ENCODE measurements at regions not wholly inside any gene's neighbourhood (a gene's known extent, or its start where the extent isn't known, plus 50 kb on each side); places are given as distances from the start of the nearest gene placed in this dataset.

- H3K4me1 ChIP-seq = no peaks in the 10 kb centered on the region
- no peak for TF ChIP-seq CTCF (IDR thresholded peaks at IDR 0.05; ENCODE audit: low read depth, low read length)
- no peak for DNase-seq
- H3K4me3 ChIP-seq (ENCODE audit: low read depth, low read length) = no peak overlapping the region
- no peaks in the 10 kb centered on the region; the same call in 1 of the 2 replicates for H3K9me3 ChIP-seq
- no peaks in the 10 kb centered on the region for H3K27me3 ChIP-seq
- H3K36me3 ChIP-seq = no peaks in the 10 kb centered on the region
Measured at GRCh38 chr6:157755032-157755745, 67.9 kb upstream of the SNX9 start.

DNA sequence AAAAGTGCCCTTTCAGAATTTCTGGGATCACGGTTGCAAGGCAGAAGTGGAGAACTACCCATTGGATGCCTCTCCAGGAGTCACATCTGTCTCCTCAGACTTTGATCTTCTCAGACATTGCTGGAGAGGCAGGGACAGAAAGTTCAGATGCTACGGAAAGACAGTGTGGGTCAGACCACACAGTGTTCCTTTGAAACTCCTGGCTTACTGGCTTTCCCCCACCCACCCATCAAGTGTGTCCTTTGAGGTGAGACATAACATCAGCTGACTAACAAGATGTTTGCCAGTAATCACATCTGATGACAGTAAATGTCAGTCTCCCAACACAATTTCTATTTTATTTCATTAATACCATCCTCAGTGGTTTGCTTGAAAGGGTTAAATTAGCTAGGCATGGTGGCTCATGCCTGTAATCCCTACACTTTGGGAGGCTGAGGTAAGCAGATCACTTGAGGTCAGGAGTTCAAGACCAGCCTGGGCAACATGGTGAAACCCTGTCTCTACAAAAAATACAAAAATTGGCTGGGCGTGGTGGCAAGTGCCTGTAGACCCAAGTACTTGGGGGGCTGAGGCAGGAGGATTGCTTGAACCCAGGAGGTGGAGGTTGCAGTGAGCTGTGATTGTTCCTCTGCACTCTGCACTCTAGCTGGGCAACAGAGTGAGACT, 67.2 kb upstream of the SNX9 start:
- Histone ChIP-seq H3K4me3 (ENCODE audit: low read depth, low read length) (no peak overlapping the region), H3K9me3 (no peaks in the 10 kb centered on the region; the same call in 1 of the 2 replicates), H3K4me1 (no peaks in the 10 kb centered on the region), H3K36me3 (no peaks in the 10 kb centered on the region), H3K27me3 (no peaks in the 10 kb centered on the region)
- DNase-seq = no peak
- TF ChIP-seq CTCF (IDR thresholded peaks at IDR 0.05; ENCODE audit: low read depth, low read length) = no peak

DNA sequence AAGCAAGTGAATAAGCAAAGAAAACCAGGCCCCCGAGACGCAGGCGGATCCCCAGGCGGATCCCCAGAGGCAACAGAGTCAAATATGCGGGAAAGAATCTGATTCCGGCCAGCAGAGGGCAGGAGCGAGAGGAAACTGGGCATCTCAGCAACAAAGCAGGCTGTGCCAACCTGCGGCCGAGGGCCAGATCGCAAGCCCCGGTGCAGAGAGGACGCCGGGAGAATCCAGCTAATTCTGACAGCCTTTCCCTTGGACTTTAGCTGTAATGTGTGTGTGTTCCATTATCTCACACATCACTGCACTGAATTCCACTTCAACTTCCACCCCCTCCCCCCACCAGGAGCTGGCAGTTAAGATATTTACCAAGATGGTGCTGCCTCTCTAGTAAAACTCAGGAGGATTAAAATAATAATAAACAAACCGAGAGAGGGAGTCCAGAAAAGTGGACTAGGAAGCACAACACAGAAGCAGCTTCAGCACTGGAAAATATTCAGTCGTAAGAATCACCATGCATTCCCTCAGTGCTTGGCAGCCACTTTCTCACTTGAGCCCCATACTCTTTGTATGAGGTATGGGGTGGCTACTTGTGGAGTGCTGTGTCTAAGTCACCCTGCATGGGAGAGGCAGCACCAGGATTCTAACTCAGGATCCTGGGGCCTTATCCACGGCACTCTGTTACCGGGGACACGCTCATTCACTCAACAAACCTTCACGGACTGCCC, 66.2 kb upstream of the SNX9 start:
- Histone ChIP-seq H3K36me3 (no peaks in the 10 kb centered on the region), H3K4me3 (ENCODE audit: low read depth, low read length) (peak overlapping the region; percentile 15), H3K27me3 (no peaks in the 10 kb centered on the region), H3K9me3 (no peaks in the 10 kb centered on the region; the same call in 1 of the 2 replicates), H3K4me1 (no peaks in the 10 kb centered on the region)
- TF ChIP-seq CTCF (IDR thresholded peaks at IDR 0.05; ENCODE audit: low read depth, low read length) = peak; percentile 88
- peak; percentile 89 for DNase-seq

DNA sequence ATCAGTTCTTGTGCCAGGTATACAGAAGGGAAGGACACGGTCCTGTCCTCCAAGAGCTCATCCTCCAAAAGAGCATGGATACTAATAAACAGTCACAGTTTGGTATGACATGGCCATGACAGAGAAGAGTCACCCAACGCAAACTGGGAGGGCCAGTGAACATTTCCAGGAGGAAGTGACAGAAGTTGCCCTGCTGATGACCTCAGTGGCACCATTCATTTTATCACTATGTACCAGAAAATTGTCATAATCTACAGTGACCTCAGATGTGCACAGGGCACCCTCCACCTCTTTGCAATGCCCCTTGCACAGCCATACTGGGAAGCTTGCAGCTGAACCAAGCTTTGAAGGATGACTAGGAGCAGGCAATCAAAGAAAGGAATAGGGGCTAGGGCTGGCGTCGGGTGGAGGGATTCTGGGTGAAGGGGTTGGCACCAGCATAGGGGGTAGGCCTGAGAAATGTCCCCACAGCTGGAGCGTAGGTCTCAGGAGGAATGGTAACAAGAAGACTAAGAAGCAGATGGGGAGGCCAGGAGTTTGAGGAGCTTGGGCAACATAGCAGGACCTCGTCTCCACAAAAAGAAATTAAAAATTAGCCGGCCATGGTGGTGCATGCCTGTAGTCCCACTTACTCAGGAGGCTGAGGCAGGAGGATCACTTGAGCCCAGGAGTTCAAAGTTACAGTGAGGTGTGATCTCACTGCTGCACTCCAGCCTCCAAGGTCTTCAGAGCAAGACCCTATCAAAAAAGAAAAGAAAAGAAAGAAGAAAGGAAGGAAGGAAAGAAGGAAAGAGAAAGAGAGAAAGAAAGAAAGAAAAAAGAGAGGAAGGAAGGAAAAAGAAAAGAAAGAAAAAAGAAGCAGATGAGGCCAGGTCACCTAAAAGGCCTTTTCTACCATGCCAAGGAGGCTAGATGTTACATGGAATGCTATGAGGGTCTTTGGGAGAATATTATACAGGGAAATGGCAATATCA, 65.3 kb upstream of the SNX9 start:
- no peaks in the 10 kb centered on the region for H3K36me3 ChIP-seq
- no peak for DNase-seq
- no peak for TF ChIP-seq CTCF (IDR thresholded peaks at IDR 0.05; ENCODE audit: low read depth, low read length)

GRCh38 chr6:157758516-157759023, 64.5 kb upstream of the SNX9 start:
- Histone ChIP-seq H3K36me3 (no peaks in the 10 kb centered on the region), H3K27me3 (no peaks in the 10 kb centered on the region), H3K4me1 (no peaks in the 10 kb centered on the region), H3K9me3 (no peaks in the 10 kb centered on the region; the same call in 1 of the 2 replicates), H3K4me3 (ENCODE audit: low read depth, low read length) (no peak overlapping the region)
- TF ChIP-seq CTCF (IDR thresholded peaks at IDR 0.05; ENCODE audit: low read depth, low read length) = no peak
- no peak for DNase-seq

More for the DNA sequence above, 65.3 kb upstream of the SNX9 start:
- H3K4me3 ChIP-seq (ENCODE audit: low read depth, low read length) = no peak overlapping the region
- no peaks in the 10 kb centered on the region for H3K4me1 ChIP-seq
- no peaks in the 10 kb centered on the region for H3K27me3 ChIP-seq
- no peaks in the 10 kb centered on the region; the same call in 1 of the 2 replicates for H3K9me3 ChIP-seq

Measured in BE2C (cell line).